HepG2 (cell line): ENCODE measurements at regions not wholly inside any gene's neighbourhood (a gene's known extent, or its start where the extent isn't known, plus 50 kb on each side); places are given as distances from the start of the nearest gene placed in this dataset.

Experiments used
- ARHGAP35 ChIP-seq: sonication (generic); formaldehyde crosslinking; IDR thresholded peaks from 2 replicates; pipeline ENCODE4 v1.9.0; 2022; ENCODE audit warnings: mild to moderate bottlenecking, inconsistent platforms, moderate library complexity, missing genetic modification reagents, borderline replicate concordance
- FOXM1 ChIP-seq: sonication (generic); formaldehyde crosslinking; IDR thresholded peaks from 2 replicates; pipeline ENCODE4 v1.5.0; 2020; ENCODE audit warnings: missing genetic modification reagents
- NR2F6 ChIP-seq, 2 experiments: IDR thresholded peaks; 2 replicates each; pipeline ENCODE4 v1.6.1; 2016; ENCODE audit warnings: antibody characterized with exemption in 1 of 2, mild to moderate bottlenecking in 1 of 2
- ZNF558 ChIP-seq: sonication (generic); formaldehyde crosslinking; IDR thresholded peaks from 2 replicates; pipeline ENCODE4 v1.9.0; 2022; ENCODE audit warnings: mild to moderate bottlenecking, missing genetic modification reagents, borderline replicate concordance
- ZNF766 ChIP-seq: sonication (generic); formaldehyde crosslinking; IDR thresholded peaks from 2 replicates; pipeline ENCODE4 v1.5.0; 2020; ENCODE audit warnings: missing genetic modification reagents, borderline replicate concordance
- TF ChIP-seq, protein P1 (sequence below): sonication (generic); formaldehyde crosslinking; IDR thresholded peaks from 2 replicates; pipeline ENCODE4 v1.8.1; 2023; ENCODE audit warnings: missing genetic modification reagents, inconsistent platforms, borderline replicate concordance
- TF ChIP-seq, protein P2 (sequence below): sonication (generic); formaldehyde crosslinking; IDR thresholded peaks from 2 replicates; pipeline ENCODE4 v1.5.1; 2020; ENCODE audit warnings: mild to moderate bottlenecking, missing genetic modification reagents
- TF ChIP-seq, protein P3 (sequence below): IDR thresholded peaks from 2 replicates; pipeline ENCODE4 v1.6.1; 2016; ENCODE audit warnings: missing compliant biosample characterization, missing genetic modification reagents, borderline replicate concordance
- TF ChIP-seq, protein P4 (sequence below): sonication (generic); formaldehyde crosslinking; IDR thresholded peaks from 2 replicates; pipeline ENCODE4 v1.4.0; 2020; ENCODE audit warnings: missing genetic modification reagents, borderline replicate concordance
- TF ChIP-seq, protein P5 (sequence below): sonication (generic); formaldehyde crosslinking; IDR thresholded peaks from 2 replicates; pipeline ENCODE4 v1.4.0; 2020; ENCODE audit warnings: mild to moderate bottlenecking, missing genetic modification reagents

DNA sequence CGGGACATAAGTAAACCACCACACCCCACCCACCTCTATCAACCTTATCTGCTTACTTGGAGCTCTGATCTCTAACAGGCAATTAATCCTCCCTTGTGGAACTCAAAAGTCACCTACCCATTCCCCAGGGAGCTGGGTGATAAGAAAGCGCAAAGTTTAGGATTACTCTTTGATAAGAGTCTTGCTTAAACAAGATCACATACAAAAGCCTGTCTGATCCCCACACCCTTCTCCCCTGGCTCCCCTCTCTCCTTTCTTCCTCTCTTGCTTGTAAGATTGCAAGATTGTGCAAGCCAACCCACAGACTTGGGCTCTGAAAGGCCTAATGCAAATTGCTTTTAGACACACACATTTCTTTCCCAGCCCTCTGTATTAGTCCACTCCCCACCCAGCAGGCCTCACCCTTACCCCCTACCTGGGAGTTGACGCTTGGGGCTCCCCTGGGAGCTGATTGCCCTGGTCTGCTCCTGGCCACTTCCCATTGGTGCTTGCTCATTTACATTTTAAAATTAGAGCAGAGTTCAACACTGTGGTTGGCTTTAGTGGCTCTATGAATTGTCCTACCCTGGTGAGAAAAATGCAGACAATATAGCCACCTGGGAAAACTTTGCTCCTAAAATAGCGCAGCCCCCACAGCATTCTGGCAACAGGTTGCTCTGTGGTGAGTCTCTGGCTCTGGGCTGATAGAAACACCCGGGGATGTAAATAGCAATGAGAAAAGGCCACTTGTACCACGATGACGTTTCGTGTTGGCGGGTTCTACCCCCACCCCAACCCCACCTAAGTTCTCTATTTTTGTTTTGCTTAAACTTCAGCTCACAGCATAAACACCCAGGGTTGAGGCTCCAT is 58.9 kb upstream of the EPCAM start (continued):
- TF ChIP-seq, protein P1, sequence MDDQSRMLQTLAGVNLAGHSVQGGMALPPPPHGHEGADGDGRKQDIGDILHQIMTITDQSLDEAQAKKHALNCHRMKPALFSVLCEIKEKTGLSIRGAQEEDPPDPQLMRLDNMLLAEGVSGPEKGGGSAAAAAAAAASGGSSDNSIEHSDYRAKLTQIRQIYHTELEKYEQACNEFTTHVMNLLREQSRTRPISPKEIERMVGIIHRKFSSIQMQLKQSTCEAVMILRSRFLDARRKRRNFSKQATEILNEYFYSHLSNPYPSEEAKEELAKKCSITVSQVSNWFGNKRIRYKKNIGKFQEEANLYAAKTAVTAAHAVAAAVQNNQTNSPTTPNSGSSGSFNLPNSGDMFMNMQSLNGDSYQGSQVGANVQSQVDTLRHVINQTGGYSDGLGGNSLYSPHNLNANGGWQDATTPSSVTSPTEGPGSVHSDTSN (CRISPR knock-in tag), result no peak
- TF ChIP-seq NR2F6 (IDR thresholded peaks at IDR 0.05) (peak; percentile 66), NR2F6 (CRISPR knock-in tag; IDR thresholded peaks at IDR 0.05) (no peak), FOXM1 (no peak), ZNF766 (no peak), ZNF558 (CRISPR knock-in tag) (peak; percentile 52; the same call in 1 of the 2 replicates), ARHGAP35 (CRISPR knock-in tag) (no peak)
- TF ChIP-seq, protein P2, sequence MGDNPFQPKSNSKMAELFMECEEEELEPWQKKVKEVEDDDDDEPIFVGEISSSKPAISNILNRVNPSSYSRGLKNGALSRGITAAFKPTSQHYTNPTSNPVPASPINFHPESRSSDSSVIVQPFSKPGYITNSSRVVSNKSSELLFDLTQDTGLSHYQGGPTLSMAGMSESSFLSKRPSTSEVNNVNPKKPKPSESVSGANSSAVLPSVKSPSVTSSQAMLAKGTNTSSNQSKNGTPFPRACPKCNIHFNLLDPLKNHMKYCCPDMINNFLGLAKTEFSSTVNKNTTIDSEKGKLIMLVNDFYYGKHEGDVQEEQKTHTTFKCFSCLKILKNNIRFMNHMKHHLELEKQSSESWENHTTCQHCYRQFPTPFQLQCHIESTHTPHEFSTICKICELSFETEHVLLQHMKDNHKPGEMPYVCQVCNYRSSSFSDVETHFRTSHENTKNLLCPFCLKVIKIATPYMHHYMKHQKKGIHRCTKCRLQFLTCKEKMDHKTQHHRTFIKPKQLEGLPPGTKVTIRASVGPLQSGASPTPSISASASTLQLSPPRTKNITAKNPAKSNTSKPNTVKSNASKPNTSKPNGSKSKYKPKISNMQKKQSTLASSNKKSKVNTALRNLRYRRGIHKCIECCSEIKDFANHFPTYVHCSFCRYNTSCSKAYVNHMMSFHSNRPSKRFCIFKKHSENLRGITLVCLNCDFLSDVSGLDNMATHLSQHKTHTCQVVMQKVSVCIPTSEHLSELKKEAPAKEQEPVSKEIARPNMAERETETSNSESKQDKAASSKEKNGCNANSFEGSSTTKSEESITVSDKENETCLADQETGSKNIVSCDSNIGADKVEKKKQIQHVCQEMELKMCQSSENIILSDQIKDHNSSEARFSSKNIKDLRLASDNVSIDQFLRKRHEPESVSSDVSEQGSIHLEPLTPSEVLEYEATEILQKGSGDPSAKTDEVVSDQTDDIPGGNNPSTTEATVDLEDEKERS, result no peak
- TF ChIP-seq, protein P3, sequence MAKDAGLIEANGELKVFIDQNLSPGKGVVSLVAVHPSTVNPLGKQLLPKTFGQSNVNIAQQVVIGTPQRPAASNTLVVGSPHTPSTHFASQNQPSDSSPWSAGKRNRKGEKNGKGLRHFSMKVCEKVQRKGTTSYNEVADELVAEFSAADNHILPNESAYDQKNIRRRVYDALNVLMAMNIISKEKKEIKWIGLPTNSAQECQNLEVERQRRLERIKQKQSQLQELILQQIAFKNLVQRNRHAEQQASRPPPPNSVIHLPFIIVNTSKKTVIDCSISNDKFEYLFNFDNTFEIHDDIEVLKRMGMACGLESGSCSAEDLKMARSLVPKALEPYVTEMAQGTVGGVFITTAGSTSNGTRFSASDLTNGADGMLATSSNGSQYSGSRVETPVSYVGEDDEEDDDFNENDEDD, result no peak
- TF ChIP-seq, protein P4, sequence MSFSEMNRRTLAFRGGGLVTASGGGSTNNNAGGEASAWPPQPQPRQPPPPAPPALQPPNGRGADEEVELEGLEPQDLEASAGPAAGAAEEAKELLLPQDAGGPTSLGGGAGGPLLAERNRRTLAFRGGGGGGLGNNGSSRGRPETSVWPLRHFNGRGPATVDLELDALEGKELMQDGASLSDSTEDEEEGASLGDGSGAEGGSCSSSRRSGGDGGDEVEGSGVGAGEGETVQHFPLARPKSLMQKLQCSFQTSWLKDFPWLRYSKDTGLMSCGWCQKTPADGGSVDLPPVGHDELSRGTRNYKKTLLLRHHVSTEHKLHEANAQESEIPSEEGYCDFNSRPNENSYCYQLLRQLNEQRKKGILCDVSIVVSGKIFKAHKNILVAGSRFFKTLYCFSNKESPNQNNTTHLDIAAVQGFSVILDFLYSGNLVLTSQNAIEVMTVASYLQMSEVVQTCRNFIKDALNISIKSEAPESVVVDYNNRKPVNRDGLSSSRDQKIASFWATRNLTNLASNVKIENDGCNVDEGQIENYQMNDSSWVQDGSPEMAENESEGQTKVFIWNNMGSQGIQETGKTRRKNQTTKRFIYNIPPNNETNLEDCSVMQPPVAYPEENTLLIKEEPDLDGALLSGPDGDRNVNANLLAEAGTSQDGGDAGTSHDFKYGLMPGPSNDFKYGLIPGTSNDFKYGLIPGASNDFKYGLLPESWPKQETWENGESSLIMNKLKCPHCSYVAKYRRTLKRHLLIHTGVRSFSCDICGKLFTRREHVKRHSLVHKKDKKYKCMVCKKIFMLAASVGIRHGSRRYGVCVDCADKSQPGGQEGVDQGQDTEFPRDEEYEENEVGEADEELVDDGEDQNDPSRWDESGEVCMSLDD (CRISPR knock-in tag), result no peak
- TF ChIP-seq, protein P5, sequence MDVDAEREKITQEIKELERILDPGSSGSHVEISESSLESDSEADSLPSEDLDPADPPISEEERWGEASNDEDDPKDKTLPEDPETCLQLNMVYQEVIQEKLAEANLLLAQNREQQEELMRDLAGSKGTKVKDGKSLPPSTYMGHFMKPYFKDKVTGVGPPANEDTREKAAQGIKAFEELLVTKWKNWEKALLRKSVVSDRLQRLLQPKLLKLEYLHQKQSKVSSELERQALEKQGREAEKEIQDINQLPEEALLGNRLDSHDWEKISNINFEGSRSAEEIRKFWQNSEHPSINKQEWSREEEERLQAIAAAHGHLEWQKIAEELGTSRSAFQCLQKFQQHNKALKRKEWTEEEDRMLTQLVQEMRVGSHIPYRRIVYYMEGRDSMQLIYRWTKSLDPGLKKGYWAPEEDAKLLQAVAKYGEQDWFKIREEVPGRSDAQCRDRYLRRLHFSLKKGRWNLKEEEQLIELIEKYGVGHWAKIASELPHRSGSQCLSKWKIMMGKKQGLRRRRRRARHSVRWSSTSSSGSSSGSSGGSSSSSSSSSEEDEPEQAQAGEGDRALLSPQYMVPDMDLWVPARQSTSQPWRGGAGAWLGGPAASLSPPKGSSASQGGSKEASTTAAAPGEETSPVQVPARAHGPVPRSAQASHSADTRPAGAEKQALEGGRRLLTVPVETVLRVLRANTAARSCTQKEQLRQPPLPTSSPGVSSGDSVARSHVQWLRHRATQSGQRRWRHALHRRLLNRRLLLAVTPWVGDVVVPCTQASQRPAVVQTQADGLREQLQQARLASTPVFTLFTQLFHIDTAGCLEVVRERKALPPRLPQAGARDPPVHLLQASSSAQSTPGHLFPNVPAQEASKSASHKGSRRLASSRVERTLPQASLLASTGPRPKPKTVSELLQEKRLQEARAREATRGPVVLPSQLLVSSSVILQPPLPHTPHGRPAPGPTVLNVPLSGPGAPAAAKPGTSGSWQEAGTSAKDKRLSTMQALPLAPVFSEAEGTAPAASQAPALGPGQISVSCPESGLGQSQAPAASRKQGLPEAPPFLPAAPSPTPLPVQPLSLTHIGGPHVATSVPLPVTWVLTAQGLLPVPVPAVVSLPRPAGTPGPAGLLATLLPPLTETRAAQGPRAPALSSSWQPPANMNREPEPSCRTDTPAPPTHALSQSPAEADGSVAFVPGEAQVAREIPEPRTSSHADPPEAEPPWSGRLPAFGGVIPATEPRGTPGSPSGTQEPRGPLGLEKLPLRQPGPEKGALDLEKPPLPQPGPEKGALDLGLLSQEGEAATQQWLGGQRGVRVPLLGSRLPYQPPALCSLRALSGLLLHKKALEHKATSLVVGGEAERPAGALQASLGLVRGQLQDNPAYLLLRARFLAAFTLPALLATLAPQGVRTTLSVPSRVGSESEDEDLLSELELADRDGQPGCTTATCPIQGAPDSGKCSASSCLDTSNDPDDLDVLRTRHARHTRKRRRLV (CRISPR knock-in tag), result peak; percentile 2
